ENCODE measurements at regions not wholly inside any gene's neighbourhood (a gene's known extent, or its start where the extent isn't known, plus 50 kb on each side); places are given as distances from the start of the nearest gene placed in this dataset.

GRCh38 chr6:21859193-21859735 lies 265.7 kb downstream of the SOX4 start:
- no peak for ATAC-seq
- TF ChIP-seq ZFP30 (CRISPR knock-in tag; IDR thresholded peaks at IDR 0.05) = no peak
- TF ChIP-seq ZFP3 (CRISPR knock-in tag; IDR thresholded peaks at IDR 0.05) = no peak

DNA sequence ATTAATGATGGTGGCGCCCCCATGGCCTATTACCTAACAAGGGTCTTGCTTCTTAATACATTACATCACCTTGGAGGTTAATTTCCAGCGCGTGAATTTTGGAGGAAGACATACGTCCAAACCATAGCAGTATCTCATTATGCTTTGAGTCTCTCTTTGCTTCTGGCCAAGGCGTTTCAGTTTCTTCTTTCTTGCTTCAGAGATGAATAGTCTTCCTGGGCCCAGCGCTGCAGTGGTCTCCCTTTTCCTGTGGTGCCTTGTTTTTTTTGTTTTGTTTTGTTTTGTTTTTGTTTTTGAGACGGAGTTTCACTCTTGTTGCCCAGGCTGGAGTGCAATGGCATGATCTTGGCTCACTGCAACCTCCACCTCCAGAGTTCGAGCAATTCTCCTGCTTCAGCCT lies 268.4 kb downstream of the SOX4 start:
- TF ChIP-seq, protein P1, sequence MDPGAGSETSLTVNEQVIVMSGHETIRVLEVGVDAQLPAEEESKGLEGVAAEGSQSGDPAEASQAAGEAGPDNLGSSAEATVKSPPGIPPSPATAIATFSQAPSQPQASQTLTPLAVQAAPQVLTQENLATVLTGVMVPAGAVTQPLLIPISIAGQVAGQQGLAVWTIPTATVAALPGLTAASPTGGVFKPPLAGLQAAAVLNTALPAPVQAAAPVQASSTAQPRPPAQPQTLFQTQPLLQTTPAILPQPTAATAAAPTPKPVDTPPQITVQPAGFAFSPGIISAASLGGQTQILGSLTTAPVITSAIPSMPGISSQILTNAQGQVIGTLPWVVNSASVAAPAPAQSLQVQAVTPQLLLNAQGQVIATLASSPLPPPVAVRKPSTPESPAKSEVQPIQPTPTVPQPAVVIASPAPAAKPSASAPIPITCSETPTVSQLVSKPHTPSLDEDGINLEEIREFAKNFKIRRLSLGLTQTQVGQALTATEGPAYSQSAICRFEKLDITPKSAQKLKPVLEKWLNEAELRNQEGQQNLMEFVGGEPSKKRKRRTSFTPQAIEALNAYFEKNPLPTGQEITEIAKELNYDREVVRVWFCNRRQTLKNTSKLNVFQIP (CRISPR knock-in tag; IDR thresholded peaks at IDR 0.05; ENCODE audit: borderline replicate concordance, low read depth) = no peak
- TF ChIP-seq, protein P2, sequence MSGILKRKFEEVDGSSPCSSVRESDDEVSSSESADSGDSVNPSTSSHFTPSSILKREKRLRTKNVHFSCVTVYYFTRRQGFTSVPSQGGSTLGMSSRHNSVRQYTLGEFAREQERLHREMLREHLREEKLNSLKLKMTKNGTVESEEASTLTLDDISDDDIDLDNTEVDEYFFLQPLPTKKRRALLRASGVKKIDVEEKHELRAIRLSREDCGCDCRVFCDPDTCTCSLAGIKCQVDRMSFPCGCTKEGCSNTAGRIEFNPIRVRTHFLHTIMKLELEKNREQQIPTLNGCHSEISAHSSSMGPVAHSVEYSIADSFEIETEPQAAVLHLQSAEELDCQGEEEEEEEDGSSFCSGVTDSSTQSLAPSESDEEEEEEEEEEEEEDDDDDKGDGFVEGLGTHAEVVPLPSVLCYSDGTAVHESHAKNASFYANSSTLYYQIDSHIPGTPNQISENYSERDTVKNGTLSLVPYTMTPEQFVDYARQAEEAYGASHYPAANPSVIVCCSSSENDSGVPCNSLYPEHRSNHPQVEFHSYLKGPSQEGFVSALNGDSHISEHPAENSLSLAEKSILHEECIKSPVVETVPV (CRISPR knock-in tag; IDR thresholded peaks at IDR 0.05) = no peak
- TF ChIP-seq ZNF70 (CRISPR knock-in tag; IDR thresholded peaks at IDR 0.05) = no peak
- TF ChIP-seq TOX (CRISPR knock-in tag; IDR thresholded peaks at IDR 0.05; ENCODE audit: borderline replicate concordance) = no peak
- TF ChIP-seq PPARA (CRISPR knock-in tag; IDR thresholded peaks at IDR 0.05; ENCODE audit: borderline replicate concordance) = no peak
- TF ChIP-seq ARNTL (CRISPR knock-in tag; IDR thresholded peaks at IDR 0.05; ENCODE audit: borderline replicate concordance, low read depth) = no peak
- no peak for TF ChIP-seq TCF4 (CRISPR knock-in tag; IDR thresholded peaks at IDR 0.05; ENCODE audit: borderline replicate concordance)
- TF ChIP-seq ESRRG (CRISPR knock-in tag; IDR thresholded peaks at IDR 0.05) = no peak

DNA sequence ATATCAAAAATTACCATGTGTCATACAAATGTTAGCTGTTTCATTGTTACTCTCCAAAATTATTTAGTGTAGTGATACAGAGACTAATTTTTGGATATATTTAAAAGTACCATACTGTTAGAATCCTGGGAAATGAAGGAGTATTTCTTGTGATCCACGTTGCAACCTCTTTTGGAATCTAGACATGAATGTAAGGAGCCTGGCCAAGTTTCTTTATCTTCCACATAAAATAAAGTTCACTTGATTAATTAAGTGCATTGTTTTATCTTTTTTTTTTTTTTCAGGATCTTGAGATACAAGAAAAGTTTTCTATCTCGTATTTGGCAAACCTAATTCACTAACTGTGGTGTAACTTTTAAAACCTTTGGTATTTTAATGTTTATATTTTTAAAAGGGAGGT lies 270.7 kb downstream of the SOX4 start:
- TF ChIP-seq CSDC2 (CRISPR knock-in tag; IDR thresholded peaks at IDR 0.05) (no peak), ISL1 (CRISPR knock-in tag; IDR thresholded peaks at IDR 0.05) (peak; percentile 30; the same call in 1 of the 2 replicates), PPARA (CRISPR knock-in tag; IDR thresholded peaks at IDR 0.05; ENCODE audit: borderline replicate concordance) (no peak)
- TF ChIP-seq, protein P1 (CRISPR knock-in tag; IDR thresholded peaks at IDR 0.05; ENCODE audit: borderline replicate concordance, low read depth) = no peak
- ATAC-seq = no peak

More for the DNA sequence above, 268.4 kb downstream of the SOX4 start:
- ATAC-seq = no peak

- TF ChIP-seq ZNF70 (CRISPR knock-in tag; IDR thresholded peaks at IDR 0.05) (no peak), CREB5 (CRISPR knock-in tag; IDR thresholded peaks at IDR 0.05; ENCODE audit: low read depth) (no peak), ZFP3 (CRISPR knock-in tag; IDR thresholded peaks at IDR 0.05) (no peak), OSR1 (CRISPR knock-in tag; IDR thresholded peaks at IDR 0.05) (no peak), RARB (CRISPR knock-in tag; IDR thresholded peaks at IDR 0.05) (no peak), ZC3H10 (CRISPR knock-in tag; IDR thresholded peaks at IDR 0.05) (no peak)
- TF ChIP-seq, protein P3, sequence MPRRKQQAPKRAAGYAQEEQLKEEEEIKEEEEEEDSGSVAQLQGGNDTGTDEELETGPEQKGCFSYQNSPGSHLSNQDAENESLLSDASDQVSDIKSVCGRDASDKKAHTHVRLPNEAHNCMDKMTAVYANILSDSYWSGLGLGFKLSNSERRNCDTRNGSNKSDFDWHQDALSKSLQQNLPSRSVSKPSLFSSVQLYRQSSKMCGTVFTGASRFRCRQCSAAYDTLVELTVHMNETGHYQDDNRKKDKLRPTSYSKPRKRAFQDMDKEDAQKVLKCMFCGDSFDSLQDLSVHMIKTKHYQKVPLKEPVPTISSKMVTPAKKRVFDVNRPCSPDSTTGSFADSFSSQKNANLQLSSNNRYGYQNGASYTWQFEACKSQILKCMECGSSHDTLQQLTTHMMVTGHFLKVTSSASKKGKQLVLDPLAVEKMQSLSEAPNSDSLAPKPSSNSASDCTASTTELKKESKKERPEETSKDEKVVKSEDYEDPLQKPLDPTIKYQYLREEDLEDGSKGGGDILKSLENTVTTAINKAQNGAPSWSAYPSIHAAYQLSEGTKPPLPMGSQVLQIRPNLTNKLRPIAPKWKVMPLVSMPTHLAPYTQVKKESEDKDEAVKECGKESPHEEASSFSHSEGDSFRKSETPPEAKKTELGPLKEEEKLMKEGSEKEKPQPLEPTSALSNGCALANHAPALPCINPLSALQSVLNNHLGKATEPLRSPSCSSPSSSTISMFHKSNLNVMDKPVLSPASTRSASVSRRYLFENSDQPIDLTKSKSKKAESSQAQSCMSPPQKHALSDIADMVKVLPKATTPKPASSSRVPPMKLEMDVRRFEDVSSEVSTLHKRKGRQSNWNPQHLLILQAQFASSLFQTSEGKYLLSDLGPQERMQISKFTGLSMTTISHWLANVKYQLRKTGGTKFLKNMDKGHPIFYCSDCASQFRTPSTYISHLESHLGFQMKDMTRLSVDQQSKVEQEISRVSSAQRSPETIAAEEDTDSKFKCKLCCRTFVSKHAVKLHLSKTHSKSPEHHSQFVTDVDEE (CRISPR knock-in tag; IDR thresholded peaks at IDR 0.05) = no peak
- no peak for ATAC-seq
Observed at GRCh38 chr6:21868226-21868625, 274.7 kb downstream of the SOX4 start.
